Left cardiac atrium (tissue), 4 donors: ENCODE measurements at regions not wholly inside any gene's neighbourhood (a gene's known extent, or its start where the extent isn't known, plus 50 kb on each side); places are given as distances from the start of the nearest gene placed in this dataset.

ENCODE experiments used
- ATAC-seq, 2 donors: fragments of 200-7000 bp; cut with Tn5 transposase; one replicate each; pipeline ENCODE4 v1.9.1; 2020; ENCODE audit warnings: mild to moderate bottlenecking in 2 of 2, moderate library complexity in 2 of 2
- DNase-seq: peaks from one replicate; pipeline ENCODE4 v3.0.0-alpha.2; 2020
- intact Hi-C, 2 donors: fragments of 100-400 bp; cut with DNase I; formaldehyde crosslinking; loops; one replicate each; pipeline versions ENCODE4 v1.14.1 to v1.15.1; 2022 to 2023
- donor health status: DM: no; HTN: yes; CAD: no.
- donor health status: DM: no; HTN: yes; CAD: no; lungs with severe emphysema.
- donor health status: DM: yes; HTN: yes; CAD: no.
- donor health status: Dilated cardiomyopathy.

GRCh38 chr2:217444932-217445331 lies 557.9 kb downstream of the TNS1 start:
- ATAC-seq (no peak), DNase-seq (no peak)
- intact Hi-C loops: no loop called here

GRCh38 chr2:217444509-217444908 lies 558.3 kb downstream of the TNS1 start:
- intact Hi-C loops: no loop called here
- ATAC-seq: no peak
- DNase-seq: no peak

DNA sequence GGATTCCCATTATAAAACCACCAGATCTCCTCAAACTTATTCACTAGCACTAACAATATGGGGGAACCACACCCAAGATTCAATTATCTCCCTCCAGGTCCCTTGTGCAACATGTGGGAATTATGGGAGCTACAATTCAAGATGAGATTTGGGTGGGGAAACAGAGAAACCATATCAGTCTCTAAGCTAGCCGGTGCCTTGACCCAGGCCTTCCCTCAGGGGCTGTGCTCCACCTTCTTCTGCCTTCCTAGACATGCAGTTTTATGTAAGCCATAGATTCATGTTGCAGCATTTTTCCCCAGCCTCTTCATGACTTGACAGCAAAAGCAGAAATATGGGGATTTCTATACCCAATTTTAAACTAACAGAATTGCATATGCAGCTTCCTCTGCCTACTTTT lies 559.2 kb downstream of the TNS1 start:
- intact Hi-C loops: no loop called here
- DNase-seq: no peak
- no peak for ATAC-seq

DNA sequence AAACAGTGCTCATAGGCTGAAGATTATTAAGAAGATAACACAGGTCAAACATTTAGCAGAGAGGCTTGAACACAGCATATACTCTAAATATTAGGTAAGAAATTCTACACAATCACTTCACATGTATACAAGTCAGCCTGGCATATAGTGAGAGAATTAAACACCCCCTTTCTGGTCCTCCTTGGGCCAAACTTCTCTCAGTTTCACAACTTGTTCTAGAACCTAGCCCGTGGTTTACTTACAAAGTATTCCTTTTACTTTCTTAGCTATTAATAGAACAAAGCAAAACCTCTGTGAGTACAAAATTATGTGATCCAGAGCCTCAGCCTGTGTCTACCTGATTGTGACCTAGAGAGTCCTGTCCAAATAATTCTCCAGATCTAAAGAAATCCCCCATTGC lies 562.8 kb downstream of the TNS1 start:
- ATAC-seq: no peak
- intact Hi-C loops: no loop called here
- no peak for DNase-seq

DNA sequence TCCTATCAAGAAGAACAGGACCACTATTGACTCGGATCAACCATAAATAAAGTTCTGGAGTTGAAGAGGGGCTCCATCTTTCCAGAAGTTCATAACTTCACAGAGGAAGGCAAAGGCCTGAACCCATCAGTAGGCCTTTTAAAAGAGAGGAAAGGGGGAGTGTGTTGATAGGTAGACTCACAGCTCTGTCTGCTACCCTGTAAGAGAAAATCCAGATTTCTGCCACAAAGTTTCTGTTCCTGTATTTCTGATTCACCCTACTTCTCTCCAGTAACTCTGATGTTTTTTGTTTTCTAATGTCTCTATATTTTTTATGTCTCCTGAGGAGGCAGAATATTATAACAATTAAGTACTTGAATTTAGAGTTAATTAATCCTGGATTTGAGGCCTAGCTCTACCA lies 564.0 kb downstream of the TNS1 start:
- no peak for ATAC-seq
- DNase-seq: no peak
- intact Hi-C loops: no loop called here

- intact Hi-C loops: no loop called here
- ATAC-seq (no peak), DNase-seq (no peak)
Measured at GRCh38 chr2:217438136-217438535, 564.7 kb downstream of the TNS1 start.

DNA sequence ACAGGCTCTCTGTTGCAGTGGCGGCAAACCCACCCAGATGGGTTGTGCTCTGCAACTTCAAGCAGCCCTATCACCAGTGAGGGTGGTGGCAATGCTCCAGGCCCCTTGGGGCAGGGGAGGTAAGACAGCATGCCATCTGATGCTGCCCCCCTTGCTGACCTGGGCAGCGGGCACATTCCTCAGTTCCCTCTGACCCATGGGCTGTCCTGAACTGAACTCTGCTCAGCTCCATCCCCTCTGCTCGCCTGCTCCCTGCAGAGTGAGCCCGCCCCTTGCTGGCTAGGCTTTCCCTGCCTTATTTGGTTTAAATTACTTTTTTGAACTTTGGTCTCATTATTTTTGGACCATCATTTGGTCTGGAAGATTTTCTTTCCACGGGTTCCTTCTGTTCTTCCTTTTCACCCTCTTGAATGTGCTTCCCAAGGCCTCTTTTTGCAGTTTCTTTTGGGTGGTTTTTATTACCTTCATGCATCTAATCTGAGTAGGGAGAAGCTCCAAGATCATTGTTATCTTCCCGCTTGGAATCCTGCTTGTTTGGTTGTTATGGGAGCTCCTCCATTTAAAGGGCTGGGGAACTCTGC lies 565.4 kb downstream of the TNS1 start:
- intact Hi-C loops: no loop called here
- DNase-seq: no peak
- peak; percentile 11 to 31 for ATAC-seq

- intact Hi-C loops: no loop called here
- peak; percentile 29 for DNase-seq
- peak in 1 of 2 donors; percentile 13 for ATAC-seq
Measured at GRCh38 chr2:217436386-217436785, 566.4 kb downstream of the TNS1 start.

DNA sequence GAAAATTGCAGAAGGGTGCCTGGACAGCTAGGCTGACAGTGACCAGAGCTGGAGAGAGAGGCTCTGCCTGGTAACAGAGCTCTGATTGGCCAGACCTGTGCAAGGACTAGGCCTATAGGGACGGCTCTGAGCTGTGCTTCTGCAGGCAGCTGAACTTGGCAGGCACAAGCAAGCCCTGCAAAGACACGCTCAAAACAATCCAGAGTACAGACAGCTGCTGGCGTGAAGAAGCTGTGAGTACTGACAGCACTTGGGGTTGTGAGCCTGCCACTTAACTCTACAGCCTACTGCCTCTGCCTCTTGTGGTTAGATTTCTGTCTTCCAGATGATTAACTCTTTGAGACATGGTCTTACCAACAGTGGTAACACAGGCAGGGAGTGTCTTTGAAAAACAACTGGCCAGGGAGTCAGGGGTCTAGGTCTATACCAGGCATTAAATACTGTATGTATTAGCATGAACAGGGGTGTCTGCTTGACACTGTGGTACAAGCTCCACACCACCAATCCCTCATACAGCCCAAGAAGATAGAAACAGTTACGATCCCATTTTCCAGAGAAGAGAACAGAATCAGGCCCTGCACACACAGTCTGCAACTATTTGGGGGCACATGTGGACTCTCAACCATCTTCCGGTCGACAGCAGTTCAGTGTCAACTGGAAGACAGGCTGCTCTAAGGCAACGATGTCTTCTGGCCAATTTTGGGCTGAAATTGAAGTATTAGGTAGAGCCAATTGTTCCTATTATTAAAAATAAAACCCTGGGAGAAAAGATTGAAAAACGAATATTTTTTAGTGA lies 568.4 kb downstream of the TNS1 start:
- peak; percentile 97 to 99 for ATAC-seq
- DNase-seq: peak; percentile 87
- intact Hi-C loops: no loop called here

- ATAC-seq (peak; percentile 21 to 56), DNase-seq (no peak)
- intact Hi-C loops: no loop called here
Measured at GRCh38 chr2:217433522-217433921, 569.3 kb downstream of the TNS1 start.

DNA sequence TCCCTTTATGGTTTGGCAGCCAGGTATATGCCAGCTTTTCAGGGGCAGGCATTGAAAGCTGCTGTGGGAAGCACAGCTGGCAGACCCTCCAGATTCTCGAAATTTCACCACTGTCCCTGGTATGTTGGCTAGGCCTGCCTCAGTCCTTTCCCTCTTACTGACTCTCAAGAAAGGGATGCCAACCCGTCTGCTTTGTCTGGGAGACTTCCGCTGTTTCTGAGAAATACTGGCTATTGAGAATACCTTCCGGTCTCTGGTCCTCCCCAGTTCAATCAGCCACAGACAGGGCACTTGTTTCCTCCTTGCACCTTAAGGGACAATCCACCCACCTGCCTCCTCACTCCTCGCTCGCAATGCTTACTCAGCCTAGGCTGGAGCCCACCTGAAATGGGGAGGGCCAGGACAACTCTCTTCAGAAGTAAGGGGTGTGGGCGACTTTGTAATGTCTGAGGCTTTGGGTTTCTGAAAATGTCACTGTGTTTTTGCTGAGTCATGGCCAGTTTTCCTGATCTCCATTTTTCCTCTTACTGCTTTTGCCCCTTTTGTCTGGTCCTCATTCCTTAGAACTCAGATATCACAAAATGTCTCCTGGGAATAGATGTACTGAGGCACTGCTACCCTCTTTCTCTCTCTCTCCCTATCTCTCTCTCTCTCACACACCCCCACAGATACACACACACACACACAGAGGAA lies 571.1 kb downstream of the TNS1 start:
- DNase-seq (no peak), ATAC-seq (no peak)
- intact Hi-C loops: no loop called here

GRCh38 chr2:217430916-217431576 lies 571.2 kb upstream of the TNP1 start:
- ATAC-seq (peak; percentile 14 to 42), DNase-seq (no peak)
- intact Hi-C loops: no loop called here

DNA sequence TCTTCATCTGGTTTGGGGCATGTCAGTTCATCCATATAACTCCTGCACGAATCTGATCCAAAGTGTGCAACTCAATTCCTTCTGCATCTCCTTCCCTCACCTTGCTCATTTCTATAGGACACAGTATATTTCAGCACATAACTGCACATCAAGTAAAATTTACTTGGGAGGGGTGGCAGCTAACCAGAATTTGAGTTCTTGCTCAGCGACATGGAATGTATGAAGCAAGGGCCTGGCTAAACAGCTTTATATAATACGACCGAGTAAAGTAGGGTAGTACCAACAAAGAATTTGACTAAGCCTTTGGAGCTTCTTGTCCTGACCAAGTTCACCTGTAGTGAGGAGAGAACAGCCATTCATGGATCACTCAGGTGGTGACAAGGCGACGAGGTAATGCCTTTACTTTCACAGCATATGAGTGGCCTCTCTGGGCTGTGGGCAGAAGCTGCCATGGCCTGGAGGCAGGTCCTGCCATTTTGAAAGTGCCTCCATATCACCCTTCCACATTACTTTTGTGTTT lies 570.2 kb upstream of the TNP1 start:
- no peak for ATAC-seq
- no peak for DNase-seq
- intact Hi-C loops: no loop called here

GRCh38 chr2:217421834-217422233 lies 562.0 kb upstream of the TNP1 start:
- ATAC-seq (no peak), DNase-seq (no peak)
- intact Hi-C loops: no loop called here

- intact Hi-C loops: no loop called here
- no peak for DNase-seq
- ATAC-seq: no peak
Measured at GRCh38 chr2:217420854-217421253, 561.0 kb upstream of the TNP1 start.

GRCh38 chr2:217419055-217419671 lies 559.3 kb upstream of the TNP1 start:
- DNase-seq (no peak), ATAC-seq (no peak)
- intact Hi-C loops: no loop called here

DNA sequence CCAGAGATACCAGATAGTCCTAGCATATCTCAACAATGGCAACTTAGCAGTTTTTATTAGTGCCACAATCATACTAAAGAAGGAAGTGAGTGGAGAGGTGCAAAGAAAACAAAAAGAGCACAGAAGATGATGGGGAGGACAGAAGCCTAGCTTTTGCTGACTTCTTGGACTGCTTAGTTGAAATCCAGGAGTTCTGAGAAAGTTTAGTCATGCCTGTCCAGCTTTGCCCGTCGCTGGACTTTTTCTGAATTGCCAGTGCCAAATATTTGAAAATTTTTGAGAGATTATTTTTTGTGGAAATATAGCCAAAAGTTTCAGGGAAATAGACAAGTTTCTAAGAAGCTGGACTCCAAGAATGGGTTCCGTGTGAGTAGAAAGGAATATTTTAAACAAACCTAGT lies 558.7 kb upstream of the TNP1 start:
- intact Hi-C loops: no loop called here
- peak; percentile 66 to 77 for ATAC-seq
- no peak for DNase-seq

DNA sequence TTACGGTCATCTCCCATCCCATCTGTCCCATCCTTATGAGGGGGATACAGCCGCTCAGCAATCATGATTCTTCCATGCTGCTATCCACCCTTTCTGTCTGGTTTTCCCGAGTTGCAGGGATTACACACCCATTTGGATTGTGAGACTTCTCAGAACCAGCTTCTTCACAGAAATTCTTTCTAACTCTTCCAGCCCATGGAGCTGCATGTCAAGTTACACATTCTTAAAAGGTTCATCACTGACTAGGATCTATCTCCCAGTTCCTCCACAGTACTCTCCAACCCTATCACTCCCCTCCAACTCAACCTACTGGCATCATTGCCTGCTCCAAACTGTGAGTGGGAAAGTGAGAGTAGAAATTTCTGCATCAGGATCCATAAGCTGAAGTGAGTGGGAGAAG lies 558.2 kb upstream of the TNP1 start:
- intact Hi-C loops: no loop called here
- ATAC-seq (peak; percentile 23 to 83), DNase-seq (no peak)

DNA sequence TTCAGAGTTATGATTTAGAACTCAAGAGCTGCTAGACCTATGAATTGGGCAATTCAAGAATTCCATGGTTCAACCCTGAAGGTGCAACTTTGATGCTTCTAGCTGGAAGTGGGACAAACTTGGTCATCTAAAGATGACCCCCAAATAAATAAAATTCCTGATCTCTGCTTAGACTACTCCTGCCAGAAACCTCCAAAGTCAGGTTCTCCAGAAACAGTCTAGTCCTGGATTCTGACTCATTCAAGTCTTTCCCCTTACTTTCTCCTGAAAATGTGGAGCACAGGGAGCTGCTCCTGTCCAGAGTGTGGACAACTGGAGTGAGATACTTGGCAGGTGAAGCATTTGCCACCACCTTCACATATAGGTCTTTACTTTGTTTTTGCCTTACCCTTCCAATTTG lies 557.7 kb upstream of the TNP1 start:
- DNase-seq (no peak), ATAC-seq (peak in 1 of 2 donors; percentile 12)
- intact Hi-C loops: no loop called here
